Immature natural killer cell (primary cell): ENCODE measurements at regions not wholly inside any gene's neighbourhood (a gene's known extent, or its start where the extent isn't known, plus 50 kb on each side); places are given as distances from the start of the nearest gene placed in this dataset.

Experiments
- DNase-seq, 3 donors: peaks; one replicate each; pipeline ENCODE4 v3.0.0; 2022; ENCODE audit warnings: mixed read lengths in 1 of 3
- H3K27ac Mint-ChIP-seq, 6 donors: one replicate each; pipeline ENCODE4 v1.8.0; 2020; ENCODE audit warnings: mixed read lengths in 6 of 6, mild to moderate bottlenecking in 5 of 6, inconsistent platforms in 4 of 6, moderate library complexity in 3 of 6
- H3K27me3 Mint-ChIP-seq, 3 donors: one replicate each; pipeline ENCODE4 v1.8.0; 2020 to 2021; ENCODE audit warnings: low read depth in 3 of 3, mild to moderate bottlenecking in 3 of 3, mixed read lengths in 3 of 3, moderate library complexity in 3 of 3, inconsistent platforms in 1 of 3
- H3K36me3 Mint-ChIP-seq, 3 donors: one replicate each; pipeline ENCODE4 v1.8.0; 2020; ENCODE audit warnings: mixed read lengths in 3 of 3, inconsistent platforms in 2 of 3, mild to moderate bottlenecking in 2 of 3
- H3K4me1 Mint-ChIP-seq, 2 donors: one replicate each; pipeline ENCODE4 v1.8.0; 2020; ENCODE audit warnings: inconsistent platforms in 2 of 2, mild to moderate bottlenecking in 2 of 2, mixed read lengths in 2 of 2, moderate library complexity in 1 of 2
- H3K4me3 Mint-ChIP-seq, 5 donors: one replicate each; pipeline ENCODE4 v1.8.0; 2020; ENCODE audit warnings: mild to moderate bottlenecking in 5 of 5, mixed read lengths in 5 of 5, inconsistent platforms in 3 of 5, moderate library complexity in 3 of 5
- H3K9me3 Mint-ChIP-seq, 6 donors: one replicate each; pipeline ENCODE4 v1.8.0; 2020; ENCODE audit warnings: mild to moderate bottlenecking in 6 of 6, mixed read lengths in 6 of 6, inconsistent platforms in 4 of 6, moderate library complexity in 3 of 6

DNA sequence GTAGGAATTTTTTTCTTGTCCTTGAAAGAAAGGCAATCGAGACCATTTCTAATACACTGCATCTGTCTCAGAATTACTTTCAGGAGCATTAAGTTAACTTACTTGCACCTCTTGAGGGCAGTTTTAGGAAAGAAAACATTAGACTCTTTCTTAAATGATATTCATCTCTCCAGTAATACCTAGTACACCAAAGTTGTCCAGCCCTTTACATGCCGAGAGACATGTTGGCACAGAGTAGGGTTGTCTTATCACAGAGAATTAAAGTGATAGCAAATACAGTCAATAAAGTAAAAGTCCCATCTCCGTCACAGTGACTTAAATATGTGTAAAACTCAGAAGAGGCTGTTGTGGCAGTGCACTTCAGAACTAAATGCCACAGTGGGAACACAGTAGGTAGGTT, 154.3 kb upstream of the KCNN2 start:
- H3K36me3 Mint-ChIP-seq: no peaks in the 10 kb centered on the region
- peaks cover 0 to 1% (median 0%) of the 10 kb centered on the region in 3 donors for H3K27me3 Mint-ChIP-seq
- H3K27ac Mint-ChIP-seq: no peak overlapping the region
- no peaks in the 10 kb centered on the region for H3K4me1 Mint-ChIP-seq
- H3K9me3 Mint-ChIP-seq: peaks cover 0 to 27% (median 8%) of the 10 kb centered on the region in 6 donors
- DNase-seq: no peak
- H3K4me3 Mint-ChIP-seq: no peak overlapping the region

DNA sequence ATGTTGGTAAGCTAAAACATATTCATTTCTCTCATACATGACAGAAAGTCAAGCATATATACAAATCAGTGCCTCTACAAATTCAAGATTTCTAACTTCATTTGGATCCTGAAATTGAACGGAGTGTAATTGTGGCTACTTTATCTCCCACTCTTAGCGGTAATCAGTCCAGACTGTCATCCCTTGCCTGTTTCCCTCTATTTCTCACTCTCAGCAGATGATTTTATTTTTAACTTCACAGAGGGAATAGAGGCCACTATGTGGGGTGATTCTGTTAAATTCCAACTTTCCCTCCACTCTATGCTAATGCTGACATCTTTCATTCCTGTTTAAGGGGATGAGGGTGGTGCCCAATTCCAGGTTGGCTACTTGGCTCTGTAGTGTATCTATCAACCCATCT, 153.8 kb upstream of the KCNN2 start:
- no peaks in the 10 kb centered on the region for H3K36me3 Mint-ChIP-seq
- DNase-seq: no peak
- no peak overlapping the region for H3K4me3 Mint-ChIP-seq
- H3K27me3 Mint-ChIP-seq: peaks cover 0 to 1% (median 0%) of the 10 kb centered on the region in 3 donors
- no peaks in the 10 kb centered on the region for H3K4me1 Mint-ChIP-seq
- H3K9me3 Mint-ChIP-seq: peaks cover 0 to 22% (median 9%) of the 10 kb centered on the region in 6 donors
- no peak overlapping the region for H3K27ac Mint-ChIP-seq

DNA sequence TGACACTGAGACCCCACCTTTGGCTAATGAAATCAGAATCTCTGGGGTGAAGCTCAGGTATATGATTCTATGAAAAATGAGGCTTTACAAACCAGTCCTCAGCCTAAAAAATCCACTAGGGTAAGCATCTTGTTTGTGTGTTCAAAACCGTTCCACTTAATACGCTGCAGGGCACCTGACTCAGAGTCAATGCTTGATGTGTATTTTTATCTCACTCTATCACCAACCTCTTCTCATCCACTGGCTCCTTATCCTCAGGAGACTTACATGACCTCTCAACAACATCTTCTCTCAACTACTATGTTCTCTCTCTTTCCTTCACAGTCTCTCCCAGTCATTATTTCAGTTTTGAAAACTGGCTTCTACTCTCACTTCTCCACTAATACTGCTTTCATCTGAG, 153.3 kb upstream of the KCNN2 start:
- no peak overlapping the region for H3K27ac Mint-ChIP-seq
- no peaks in the 10 kb centered on the region for H3K4me1 Mint-ChIP-seq
- no peak overlapping the region for H3K4me3 Mint-ChIP-seq
- peaks cover 0 to 18% (median 9%) of the 10 kb centered on the region in 6 donors for H3K9me3 Mint-ChIP-seq
- H3K27me3 Mint-ChIP-seq: peaks cover 0 to 1% (median 0%) of the 10 kb centered on the region in 3 donors
- no peaks in the 10 kb centered on the region for H3K36me3 Mint-ChIP-seq
- DNase-seq: no peak

DNA sequence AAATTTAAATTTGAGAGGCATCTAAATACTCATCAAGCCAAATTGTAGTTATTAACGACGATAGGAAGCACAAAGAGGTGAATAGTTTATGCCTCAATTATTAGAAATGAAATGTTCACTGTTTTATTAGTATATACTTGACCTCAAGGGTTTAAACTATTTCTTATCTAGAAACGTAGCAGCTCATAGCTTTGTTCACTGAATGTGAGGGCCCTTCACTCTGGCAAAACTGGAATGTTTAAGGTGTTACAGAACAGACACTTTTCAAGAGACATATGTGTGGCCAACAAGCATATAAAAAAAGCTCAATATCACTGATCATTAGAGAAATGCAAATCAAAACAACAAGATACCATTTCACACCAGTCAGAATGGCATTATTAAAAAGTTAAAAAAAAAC, 151.2 kb upstream of the KCNN2 start:
- H3K27ac Mint-ChIP-seq: no peak overlapping the region
- H3K36me3 Mint-ChIP-seq: no peaks in the 10 kb centered on the region
- peaks cover 0 to 1% (median 0%) of the 10 kb centered on the region in 3 donors for H3K27me3 Mint-ChIP-seq
- no peak overlapping the region for H3K4me3 Mint-ChIP-seq
- peaks cover 0 to 23% (median 9%) of the 10 kb centered on the region in 6 donors for H3K9me3 Mint-ChIP-seq
- no peak for DNase-seq
- no peaks in the 10 kb centered on the region for H3K4me1 Mint-ChIP-seq

DNA sequence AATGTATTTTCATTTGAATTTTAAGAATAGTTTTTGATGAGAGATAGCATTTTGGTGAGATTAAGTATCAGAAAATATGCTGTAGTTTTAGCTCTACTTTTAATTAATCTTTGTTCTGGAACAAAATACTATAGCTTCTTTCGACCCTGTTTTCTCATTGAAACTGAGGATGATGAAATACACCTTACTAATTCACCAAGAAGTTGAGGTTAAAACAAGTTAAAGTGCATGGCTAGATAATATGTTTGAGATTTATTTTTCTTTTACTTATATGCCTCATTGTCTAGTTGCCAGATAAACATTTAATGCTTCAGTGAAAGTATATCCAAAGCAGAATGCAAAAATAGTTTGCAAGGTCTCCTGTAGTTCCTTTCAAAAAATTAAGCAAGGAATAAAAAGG, 140.1 kb upstream of the KCNN2 start:
- Mint-ChIP-seq H3K4me1 (no peaks in the 10 kb centered on the region), H3K36me3 (no peaks in the 10 kb centered on the region), H3K27ac (no peak overlapping the region), H3K4me3 (no peak overlapping the region), H3K27me3 (peaks cover 0 to 2% (median 0%) of the 10 kb centered on the region in 3 donors), H3K9me3 (peaks cover 0 to 39% (median 15%) of the 10 kb centered on the region in 6 donors)
- DNase-seq: no peak

DNA sequence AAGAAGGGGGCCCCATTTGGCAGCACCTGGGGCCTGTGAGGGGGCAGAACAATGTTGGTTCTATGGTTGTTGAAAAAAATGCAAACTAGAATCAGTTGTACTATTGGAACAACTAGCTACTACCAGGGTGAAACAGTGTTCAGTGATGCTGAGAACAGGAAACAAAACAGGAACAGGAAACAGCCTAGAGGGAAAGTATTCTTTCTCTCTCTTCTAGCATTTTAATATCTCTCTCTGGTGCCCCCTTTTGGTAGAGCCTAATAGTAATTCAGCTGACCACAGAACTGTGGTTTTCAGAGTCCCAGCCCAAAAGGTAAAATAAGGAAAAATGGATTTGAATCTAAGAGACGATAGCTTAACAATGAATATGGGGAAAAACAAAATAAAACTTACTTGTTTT, 138.0 kb upstream of the KCNN2 start:
- Mint-ChIP-seq H3K4me3 (no peak overlapping the region), H3K27me3 (no peaks in the 10 kb centered on the region), H3K27ac (no peak overlapping the region), H3K36me3 (no peaks in the 10 kb centered on the region), H3K9me3 (peaks cover 4 to 39% (median 11%) of the 10 kb centered on the region in 6 donors), H3K4me1 (no peaks in the 10 kb centered on the region)
- DNase-seq: no peak

DNA sequence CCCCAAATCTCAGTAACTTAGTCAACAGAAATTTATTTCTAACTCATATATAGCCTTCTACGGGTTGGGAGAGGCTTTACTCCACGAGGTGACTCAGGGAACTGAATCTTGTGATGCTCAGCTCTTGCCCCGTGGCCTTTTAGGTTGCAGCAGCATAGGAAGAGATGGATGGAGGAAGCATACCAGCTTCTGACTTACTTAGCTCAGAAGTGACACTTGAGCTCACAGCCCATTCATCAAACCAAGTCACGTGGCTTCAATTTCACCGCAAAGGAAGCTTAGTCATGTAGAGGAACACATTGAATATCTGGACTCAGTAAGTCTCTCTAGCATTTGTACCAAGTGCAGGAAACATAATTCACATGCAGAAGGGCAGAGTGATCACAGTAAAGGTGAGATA, 124.1 kb upstream of the KCNN2 start:
- Mint-ChIP-seq H3K4me3 (no peak overlapping the region), H3K9me3 (peaks cover 0 to 17% (median 13%) of the 10 kb centered on the region in 6 donors), H3K27ac (no peak overlapping the region), H3K27me3 (peaks cover 0 to 1% (median 0%) of the 10 kb centered on the region in 3 donors), H3K36me3 (no peaks in the 10 kb centered on the region), H3K4me1 (no peaks in the 10 kb centered on the region)
- no peak for DNase-seq

DNA sequence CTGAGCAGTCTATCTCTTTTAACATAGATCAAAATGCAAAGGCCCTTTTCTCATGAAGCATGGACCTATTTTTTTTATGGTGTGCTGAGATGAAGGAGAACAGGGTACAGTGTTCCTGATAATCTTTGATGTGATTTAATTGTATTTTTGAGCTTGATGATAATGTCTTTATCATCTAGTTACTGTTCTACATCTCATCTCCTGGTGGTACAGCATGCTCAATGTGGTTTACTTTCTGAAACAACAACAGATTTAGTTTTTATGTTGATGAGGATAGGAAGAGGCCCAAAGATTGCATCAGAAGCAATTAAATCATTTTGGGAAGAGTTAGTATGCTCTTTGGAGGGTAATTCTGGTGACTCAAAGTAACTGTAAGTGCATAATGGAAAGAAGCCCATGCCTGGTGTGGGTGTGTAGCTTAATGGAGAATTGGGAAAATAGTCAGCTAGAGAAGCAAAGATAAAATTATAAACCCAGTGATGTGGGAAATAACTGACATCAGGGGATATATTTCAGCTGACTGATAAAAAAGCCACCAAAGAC, 123.0 kb upstream of the KCNN2 start:
- no peak overlapping the region for H3K27ac Mint-ChIP-seq
- no peaks in the 10 kb centered on the region for H3K4me1 Mint-ChIP-seq
- no peak for DNase-seq
- no peak overlapping the region for H3K4me3 Mint-ChIP-seq
- peaks cover 0 to 1% (median 0%) of the 10 kb centered on the region in 3 donors for H3K27me3 Mint-ChIP-seq
- H3K36me3 Mint-ChIP-seq: no peaks in the 10 kb centered on the region
- peaks cover 0 to 16% (median 10%) of the 10 kb centered on the region in 6 donors for H3K9me3 Mint-ChIP-seq

DNA sequence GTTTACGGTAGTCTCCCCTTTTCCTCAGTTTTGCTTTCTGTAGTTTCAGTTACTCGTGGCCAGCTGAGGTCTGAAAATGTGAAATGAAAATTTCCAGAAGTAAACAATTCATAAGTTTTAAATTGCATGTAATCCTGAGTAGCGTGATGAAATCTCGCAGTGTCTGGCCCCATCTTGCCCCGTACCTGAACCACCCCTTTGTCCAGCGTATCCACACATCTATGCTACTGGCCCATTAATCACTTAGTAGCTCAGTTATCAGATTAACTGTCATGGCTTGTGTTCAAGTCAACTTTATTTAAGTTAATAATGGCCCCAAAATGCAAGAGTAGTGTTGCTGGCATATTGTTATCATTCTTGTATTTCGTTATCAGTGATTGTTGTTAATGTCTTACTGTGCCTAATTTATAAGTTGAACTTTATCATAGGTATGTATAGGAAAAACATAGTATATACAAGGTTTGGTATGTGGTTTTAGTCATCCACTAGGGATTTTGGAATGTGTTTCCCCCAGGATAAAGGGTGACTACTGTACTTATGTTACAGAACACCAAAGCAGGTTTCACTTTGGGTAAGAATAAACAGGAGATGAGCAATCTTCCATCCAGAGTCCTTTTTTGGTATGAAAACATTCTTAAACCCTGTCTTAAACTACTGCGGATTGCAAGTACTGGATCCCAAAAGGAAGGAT, 118.4 kb upstream of the KCNN2 start:
- peaks cover 0 to 1% (median 0%) of the 10 kb centered on the region in 3 donors for H3K27me3 Mint-ChIP-seq
- peaks cover 0 to 11% (median 7%) of the 10 kb centered on the region in 6 donors for H3K9me3 Mint-ChIP-seq
- H3K27ac Mint-ChIP-seq: no peak overlapping the region
- no peak overlapping the region for H3K4me3 Mint-ChIP-seq
- no peak for DNase-seq
- H3K36me3 Mint-ChIP-seq: no peaks in the 10 kb centered on the region
- H3K4me1 Mint-ChIP-seq: no peaks in the 10 kb centered on the region

DNA sequence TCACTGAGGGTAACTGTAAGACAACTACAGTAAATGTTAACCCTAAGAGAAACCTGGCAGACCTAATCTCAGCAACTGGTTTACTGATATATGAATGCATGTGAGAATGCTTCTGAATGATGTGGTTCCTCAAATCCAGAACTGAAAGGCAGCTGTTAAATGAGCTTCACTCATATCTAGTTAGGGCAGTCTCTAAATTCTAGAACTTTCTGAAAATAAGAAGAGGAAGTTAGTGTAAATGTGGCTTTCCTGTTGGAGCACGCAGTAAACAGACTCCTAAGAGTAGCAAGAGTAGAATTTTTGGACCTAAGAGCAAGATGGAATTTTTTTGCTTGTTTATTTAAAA, 117.9 kb upstream of the KCNN2 start:
- no peak overlapping the region for H3K27ac Mint-ChIP-seq
- H3K27me3 Mint-ChIP-seq: peaks cover 0 to 1% (median 0%) of the 10 kb centered on the region in 3 donors
- H3K4me1 Mint-ChIP-seq: no peaks in the 10 kb centered on the region
- no peaks in the 10 kb centered on the region for H3K36me3 Mint-ChIP-seq
- DNase-seq: no peak
- peaks cover 0 to 9% (median 6%) of the 10 kb centered on the region in 6 donors for H3K9me3 Mint-ChIP-seq
- no peak overlapping the region for H3K4me3 Mint-ChIP-seq

DNA sequence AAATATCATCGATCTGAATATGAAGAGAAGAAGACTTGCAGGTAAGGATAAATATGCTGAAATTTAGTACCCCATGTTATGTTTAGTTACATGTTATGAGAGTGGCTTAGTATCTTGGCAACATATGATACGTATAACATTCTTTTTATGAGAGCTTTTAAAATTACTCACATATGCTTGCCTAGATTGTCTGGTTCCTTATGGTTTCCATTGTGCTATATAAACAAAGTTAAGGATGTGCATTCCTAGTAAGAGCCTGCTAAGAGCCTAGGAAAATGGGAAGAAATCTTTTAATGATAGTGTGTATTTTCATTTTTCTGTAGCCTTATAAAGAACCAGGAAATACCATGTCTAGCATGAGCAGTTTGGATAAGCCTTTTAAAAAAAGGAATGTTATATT, 112.0 kb upstream of the KCNN2 start:
- no peaks in the 10 kb centered on the region for H3K36me3 Mint-ChIP-seq
- H3K9me3 Mint-ChIP-seq: peaks cover 0 to 7% (median 2%) of the 10 kb centered on the region in 6 donors
- H3K27ac Mint-ChIP-seq: no peak overlapping the region
- peaks cover 0 to 1% (median 0%) of the 10 kb centered on the region in 3 donors for H3K27me3 Mint-ChIP-seq
- no peak for DNase-seq
- H3K4me1 Mint-ChIP-seq: no peaks in the 10 kb centered on the region
- no peak overlapping the region for H3K4me3 Mint-ChIP-seq

DNA sequence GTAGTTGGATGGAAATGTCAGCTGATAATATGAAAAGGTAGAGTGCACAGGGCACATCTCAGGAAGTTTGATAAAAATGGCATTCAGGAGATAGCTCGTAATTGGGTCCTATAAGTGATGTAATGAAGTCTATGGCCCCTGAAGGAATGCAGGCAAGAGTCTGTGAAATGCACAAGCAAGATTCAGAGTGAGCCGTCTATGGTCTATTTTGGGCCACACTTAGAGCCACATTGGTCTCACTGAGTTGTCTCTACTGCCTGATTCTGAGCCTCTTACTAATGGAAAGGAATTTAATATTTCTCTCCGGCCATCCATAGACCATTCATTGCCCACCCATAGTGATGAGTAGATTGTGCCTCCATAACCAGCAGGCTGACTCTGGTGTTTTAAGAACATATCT, 111.3 kb upstream of the KCNN2 start:
- DNase-seq: no peak
- peaks cover 0 to 8% (median 3%) of the 10 kb centered on the region in 6 donors for H3K9me3 Mint-ChIP-seq
- no peak overlapping the region for H3K27ac Mint-ChIP-seq
- H3K27me3 Mint-ChIP-seq: peaks cover 0 to 1% (median 0%) of the 10 kb centered on the region in 3 donors
- no peak overlapping the region for H3K4me3 Mint-ChIP-seq
- no peaks in the 10 kb centered on the region for H3K36me3 Mint-ChIP-seq
- H3K4me1 Mint-ChIP-seq: no peaks in the 10 kb centered on the region

DNA sequence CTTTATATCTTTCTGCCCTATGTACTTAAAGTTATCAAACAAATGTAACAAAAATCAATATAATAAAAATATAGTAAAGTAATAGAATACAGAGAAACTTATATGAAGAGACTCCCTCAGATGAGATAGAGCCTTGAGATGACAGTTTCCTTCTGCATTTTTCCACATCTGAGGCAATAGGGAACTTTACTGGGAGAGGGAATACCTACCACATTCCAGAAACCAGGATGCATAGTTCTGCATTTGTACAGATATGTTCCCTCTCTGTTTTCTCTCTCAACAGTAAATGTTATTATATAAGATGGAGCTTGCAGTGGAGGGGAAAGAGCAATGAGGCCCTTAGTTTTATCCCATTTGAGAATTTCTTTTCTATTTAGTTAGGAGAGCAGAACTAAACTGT, 109.6 kb upstream of the KCNN2 start:
- no peak overlapping the region for H3K27ac Mint-ChIP-seq
- no peaks in the 10 kb centered on the region for H3K36me3 Mint-ChIP-seq
- no peaks in the 10 kb centered on the region for H3K27me3 Mint-ChIP-seq
- no peaks in the 10 kb centered on the region for H3K4me1 Mint-ChIP-seq
- peaks cover 0 to 8% (median 5%) of the 10 kb centered on the region in 6 donors for H3K9me3 Mint-ChIP-seq
- DNase-seq: no peak
- H3K4me3 Mint-ChIP-seq: no peak overlapping the region

DNA sequence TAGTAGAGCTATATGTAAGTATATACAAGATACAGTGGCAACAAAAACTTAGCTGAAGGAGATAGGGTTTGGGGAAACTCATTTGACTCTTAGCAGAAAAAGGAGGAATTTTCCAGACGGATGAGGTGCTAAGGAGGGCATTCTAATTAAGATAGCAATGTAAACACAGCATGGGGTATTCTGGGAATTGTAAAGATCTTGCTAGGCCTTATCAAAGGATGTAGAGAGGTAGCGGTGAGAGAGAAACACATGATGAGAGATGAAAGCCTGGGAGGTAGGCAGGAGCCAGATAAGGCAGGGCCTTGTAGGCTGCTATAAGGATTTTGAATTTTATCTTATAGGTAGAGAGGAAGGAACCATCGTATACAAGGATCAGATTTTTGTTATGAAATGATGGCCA, 106.6 kb upstream of the KCNN2 start:
- no peak overlapping the region for H3K27ac Mint-ChIP-seq
- DNase-seq: no peak
- no peaks in the 10 kb centered on the region for H3K27me3 Mint-ChIP-seq
- H3K4me1 Mint-ChIP-seq: no peaks in the 10 kb centered on the region
- peaks cover 4 to 12% (median 7%) of the 10 kb centered on the region in 6 donors for H3K9me3 Mint-ChIP-seq
- no peak overlapping the region for H3K4me3 Mint-ChIP-seq
- no peaks in the 10 kb centered on the region for H3K36me3 Mint-ChIP-seq

DNA sequence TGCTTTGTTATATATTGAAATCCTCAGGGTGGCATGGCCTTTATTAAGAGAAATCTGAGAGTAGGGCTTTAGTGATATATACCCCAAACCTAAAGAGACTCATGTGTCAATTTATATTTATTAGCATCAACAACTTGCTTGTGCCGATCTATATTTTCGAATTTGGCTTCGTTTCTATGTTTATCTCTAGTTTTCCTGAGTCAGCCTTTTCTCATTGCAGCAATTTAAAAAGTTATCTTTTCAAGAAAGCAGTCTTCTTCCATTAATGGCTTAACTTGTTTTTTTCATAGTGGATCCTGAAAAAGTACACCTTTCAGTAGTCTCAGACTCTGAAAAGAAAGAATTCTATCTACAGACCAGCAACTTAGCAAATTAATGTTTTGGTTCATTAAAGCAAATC, 99.9 kb upstream of the KCNN2 start:
- no peak for DNase-seq
- H3K4me1 Mint-ChIP-seq: no peaks in the 10 kb centered on the region

More for the DNA sequence above, 99.9 kb upstream of the KCNN2 start:
- H3K27me3 Mint-ChIP-seq: no peaks in the 10 kb centered on the region
- H3K27ac Mint-ChIP-seq: no peak overlapping the region
- no peaks in the 10 kb centered on the region for H3K36me3 Mint-ChIP-seq
- H3K9me3 Mint-ChIP-seq: peaks cover 5 to 19% (median 7%) of the 10 kb centered on the region in 6 donors
- no peak overlapping the region for H3K4me3 Mint-ChIP-seq
